Neural crest cell (in vitro differentiated cells): ENCODE measurements at regions not wholly inside any gene's neighbourhood (a gene's known extent, or its start where the extent isn't known, plus 50 kb on each side); places are given as distances from the start of the nearest gene placed in this dataset.
A peak's percentile ranks its signal among the peaks of the same experiment; 100 is the strongest.
"Not testable (repeated sequence)": the region's sequence is repeated elsewhere in the genome, so short reads cannot be mapped to it uniquely, and the experiment has no call there.

ENCODE experiments used
- DNase-seq: peaks from one replicate; pipeline ENCODE4 v3.0.0; 2021; ENCODE audit warnings: low read depth, mixed read lengths, low spot score
- H3K27ac Mint-ChIP-seq: one replicate; pipeline ENCODE4 v1.8.0; 2021; ENCODE audit warnings: mild to moderate bottlenecking, mixed read lengths; ENCODE audit not compliant: unreplicated experiment
- H3K27me3 Mint-ChIP-seq: 2 replicates; pipeline ENCODE4 v1.8.0; 2021; ENCODE audit warnings: low read depth, mild to moderate bottlenecking, mixed read lengths
- H3K36me3 Mint-ChIP-seq: 2 replicates; pipeline ENCODE4 v1.8.0; 2021; ENCODE audit warnings: low read depth, mild to moderate bottlenecking, mixed read lengths
- H3K4me1 Mint-ChIP-seq: 2 replicates; pipeline ENCODE4 v1.8.0; 2021; ENCODE audit warnings: mixed read lengths
- H3K4me3 Mint-ChIP-seq: one replicate; pipeline ENCODE4 v1.8.0; 2021; ENCODE audit warnings: mild to moderate bottlenecking, mixed read lengths
- H3K9me3 Mint-ChIP-seq: 2 replicates; pipeline ENCODE4 v1.8.0; 2021; ENCODE audit warnings: mixed read lengths
- CTCF ChIP-seq: fragments of 200-600 bp; sonication (generic); conservative IDR thresholded peaks from 2 replicates; pipeline ENCODE4 v1.5.0; 2021; ENCODE audit warnings: antibody characterized with exemption, mild to moderate bottlenecking

GRCh38 chr15:96487245-96487644 is 156.7 kb downstream of the NR2F2 start:
- Mint-ChIP-seq H3K4me1 (no peaks in the 10 kb centered on the region), H3K27me3 (no peaks in the 10 kb centered on the region), H3K9me3 (no peaks in the 10 kb centered on the region), H3K4me3 (no peak overlapping the region), H3K36me3 (peaks cover 2% of the 10 kb centered on the region), H3K27ac (no peak overlapping the region)
- DNase-seq = no peak
- no peak for TF ChIP-seq CTCF

GRCh38 chr15:96491066-96491699 is 160.7 kb downstream of the NR2F2 start:
- Mint-ChIP-seq H3K4me1 (peaks cover 23% of the 10 kb centered on the region), H3K4me3 (peak overlapping the region; percentile 68)
- DNase-seq, H3K36me3 Mint-ChIP-seq, H3K9me3 Mint-ChIP-seq, H3K27me3 Mint-ChIP-seq, H3K27ac Mint-ChIP-seq: not testable (repeated sequence)

GRCh38 chr15:96491700-96492644 is 161.5 kb downstream of the NR2F2 start:
- H3K9me3 Mint-ChIP-seq, H3K27me3 Mint-ChIP-seq, H3K27ac Mint-ChIP-seq, H3K36me3 Mint-ChIP-seq: not testable (repeated sequence)
- peak; percentile 65 for TF ChIP-seq CTCF
- Mint-ChIP-seq H3K4me3 (peak overlapping the region; percentile 68), H3K4me1 (peaks cover 23% of the 10 kb centered on the region)
- DNase-seq = peak; percentile 11

- peaks cover 6% of the 10 kb centered on the region for H3K9me3 Mint-ChIP-seq
- H3K4me1 Mint-ChIP-seq = peaks cover 23% of the 10 kb centered on the region
- TF ChIP-seq CTCF = no peak
- H3K36me3 Mint-ChIP-seq = peaks cover 7% of the 10 kb centered on the region
- H3K4me3 Mint-ChIP-seq = peak overlapping the region; percentile 63
- no peak for DNase-seq
- H3K27me3 Mint-ChIP-seq = no peaks in the 10 kb centered on the region
- no peak overlapping the region for H3K27ac Mint-ChIP-seq
These were observed 164.0 kb downstream of the NR2F2 start for GRCh38 chr15:96494505-96494904.

GRCh38 chr15:96495386-96495785 is 164.9 kb downstream of the NR2F2 start:
- H3K27ac Mint-ChIP-seq = no peak overlapping the region
- no peak for TF ChIP-seq CTCF
- H3K4me1 Mint-ChIP-seq = peaks cover 24% of the 10 kb centered on the region
- DNase-seq = no peak
- peaks cover 7% of the 10 kb centered on the region for H3K36me3 Mint-ChIP-seq
- no peaks in the 10 kb centered on the region for H3K27me3 Mint-ChIP-seq
- no peak overlapping the region for H3K4me3 Mint-ChIP-seq
- H3K9me3 Mint-ChIP-seq = peaks cover 6% of the 10 kb centered on the region

- no peak overlapping the region for H3K27ac Mint-ChIP-seq
- H3K36me3 Mint-ChIP-seq = peaks cover 5% of the 10 kb centered on the region
- peaks cover 6% of the 10 kb centered on the region for H3K9me3 Mint-ChIP-seq
- no peak for DNase-seq
- TF ChIP-seq CTCF = no peak
- H3K4me1 Mint-ChIP-seq = peaks cover 24% of the 10 kb centered on the region
- H3K27me3 Mint-ChIP-seq = no peaks in the 10 kb centered on the region
- H3K4me3 Mint-ChIP-seq = no peak overlapping the region
These were observed 167.5 kb downstream of the NR2F2 start for GRCh38 chr15:96497951-96498350.
